ENCODE measurements at regions not wholly inside any gene's neighbourhood (a gene's known extent, or its start where the extent isn't known, plus 50 kb on each side); places are given as distances from the start of the nearest gene placed in this dataset.
"Not testable (repeated sequence)": the region's sequence is repeated elsewhere in the genome, so short reads cannot be mapped to it uniquely, and the experiment has no call there.

- ATAC-seq = peak; percentile 84
- no peak for DNase-seq
Observed at GRCh38 chr12:59405992-59406391, 189.8 kb upstream of the SLC16A7 start.

DNA sequence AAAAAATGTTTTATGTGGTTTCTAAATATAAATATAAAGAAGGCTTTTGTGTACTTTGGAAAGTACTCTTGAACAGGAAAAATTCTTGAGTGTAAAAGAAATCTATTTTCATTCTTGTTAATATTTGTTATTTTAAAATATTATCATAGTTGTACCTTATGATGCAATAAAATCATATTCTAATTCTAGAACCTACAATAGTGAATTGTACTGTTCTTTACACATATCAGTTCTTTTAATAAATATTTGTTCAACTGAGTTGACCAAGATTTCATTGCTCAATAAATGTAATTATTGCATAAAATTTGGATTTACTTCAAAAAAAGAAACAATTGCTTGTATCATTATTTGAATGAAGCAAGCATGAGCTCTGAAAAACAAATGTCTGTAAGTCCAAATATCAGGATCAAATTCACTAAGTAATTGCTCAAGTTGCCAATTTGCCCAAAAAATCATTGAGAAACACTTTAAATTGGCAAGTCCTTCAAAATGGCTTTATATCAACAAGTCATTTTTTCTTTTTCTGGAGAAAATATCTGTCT is 191.6 kb upstream of the SLC16A7 start:
- no peak for ATAC-seq
- no peak for DNase-seq

DNA sequence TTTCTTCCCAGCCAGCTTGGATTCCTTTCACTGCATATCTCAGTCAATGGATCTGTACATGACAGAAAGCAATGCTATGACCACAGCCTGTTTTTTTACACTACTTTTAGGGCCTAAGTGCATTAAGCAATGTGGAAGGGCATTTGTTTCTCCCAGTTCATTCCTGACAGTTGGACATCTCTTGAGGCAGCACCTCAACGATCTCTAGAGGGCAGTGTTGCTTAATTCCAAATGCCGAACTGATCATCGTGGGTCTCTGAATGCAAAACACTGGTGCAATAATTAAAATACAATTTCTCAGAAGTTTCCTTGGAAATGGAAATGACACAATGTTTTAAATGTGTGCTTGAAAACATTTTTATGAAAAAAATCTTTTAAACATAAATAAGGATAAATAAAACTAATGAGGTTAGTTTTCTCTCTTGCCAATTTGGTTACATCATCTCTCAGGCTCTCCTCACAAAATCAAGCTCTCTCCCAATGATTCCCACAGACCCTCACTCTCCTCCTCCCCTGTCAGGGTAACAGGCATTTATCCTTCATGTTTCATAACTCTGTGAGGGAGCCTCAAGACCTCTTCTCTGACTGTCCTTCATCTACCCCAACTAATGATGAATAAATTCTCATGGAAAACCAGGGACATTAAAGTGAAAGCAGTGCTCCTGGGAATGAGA is 192.4 kb upstream of the SLC16A7 start:
- no peak for ATAC-seq
- DNase-seq = peak; percentile 35

DNA sequence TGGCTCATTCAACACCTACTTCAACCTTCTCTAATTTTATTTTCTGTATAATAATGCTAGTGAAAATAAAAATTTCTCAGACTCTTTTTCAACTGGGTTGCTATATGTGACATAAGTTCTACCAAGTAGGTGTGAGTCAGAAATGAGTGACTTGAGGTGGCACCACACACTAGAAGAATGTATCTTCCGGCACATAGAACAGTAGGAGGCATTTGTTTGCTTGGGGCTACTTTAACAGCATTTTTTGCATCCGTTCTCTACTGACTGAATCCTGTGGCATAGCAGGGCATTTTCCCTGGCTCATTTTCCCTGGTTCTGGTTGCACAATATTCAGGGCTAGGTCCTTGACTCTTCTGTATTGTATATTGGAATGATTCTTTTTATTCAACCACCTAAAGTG is 194.0 kb upstream of the SLC16A7 start:
- ATAC-seq = no peak
- no peak for DNase-seq

- ATAC-seq (no peak), DNase-seq (no peak)
Observed at GRCh38 chr12:59398164-59398563, 197.7 kb upstream of the SLC16A7 start.

DNA sequence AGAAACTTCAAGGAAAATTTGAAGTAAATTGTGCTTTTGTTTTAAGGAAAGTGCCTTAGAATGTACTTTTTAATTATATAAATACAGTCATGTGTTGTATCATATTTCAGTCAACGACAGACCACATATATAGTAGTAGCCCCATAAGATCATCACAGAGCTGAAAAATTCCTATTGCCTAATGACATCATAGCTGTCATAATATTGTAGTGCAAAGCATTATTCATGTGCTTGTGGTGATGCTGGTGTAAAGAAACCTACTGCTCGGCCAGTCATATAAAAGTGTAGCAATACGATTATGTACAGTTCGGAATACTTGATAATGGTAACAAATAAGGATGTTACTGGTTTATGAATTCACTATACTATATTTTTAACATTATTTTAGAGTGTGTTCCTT is 198.9 kb upstream of the SLC16A7 start:
- ATAC-seq = no peak
- DNase-seq = no peak

DNA sequence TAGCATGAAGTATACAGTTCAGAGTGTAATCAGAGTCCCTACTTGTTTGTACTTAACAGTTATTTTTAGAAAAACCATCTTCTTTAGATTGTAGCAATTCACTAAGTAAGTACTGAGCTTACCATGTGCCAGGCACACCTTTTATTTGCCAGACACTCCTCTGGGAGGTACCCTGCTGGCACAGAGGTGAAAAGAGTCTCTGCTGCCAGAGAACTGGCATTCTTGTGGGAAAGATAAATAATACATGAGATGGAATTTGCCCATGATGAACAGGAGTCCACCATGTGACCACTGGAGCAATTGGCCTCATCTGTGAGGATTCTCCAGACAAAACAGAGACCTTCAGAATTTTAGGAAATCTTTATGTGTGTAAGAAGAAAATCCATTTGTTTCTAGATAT is 199.3 kb upstream of the SLC16A7 start:
- no peak for ATAC-seq

GRCh38 chr12:59395310-59395709 is 200.5 kb upstream of the SLC16A7 start:
- DNase-seq, ATAC-seq: not testable (repeated sequence)

More for the DNA sequence above, 199.3 kb upstream of the SLC16A7 start:
- DNase-seq = no peak

DNA sequence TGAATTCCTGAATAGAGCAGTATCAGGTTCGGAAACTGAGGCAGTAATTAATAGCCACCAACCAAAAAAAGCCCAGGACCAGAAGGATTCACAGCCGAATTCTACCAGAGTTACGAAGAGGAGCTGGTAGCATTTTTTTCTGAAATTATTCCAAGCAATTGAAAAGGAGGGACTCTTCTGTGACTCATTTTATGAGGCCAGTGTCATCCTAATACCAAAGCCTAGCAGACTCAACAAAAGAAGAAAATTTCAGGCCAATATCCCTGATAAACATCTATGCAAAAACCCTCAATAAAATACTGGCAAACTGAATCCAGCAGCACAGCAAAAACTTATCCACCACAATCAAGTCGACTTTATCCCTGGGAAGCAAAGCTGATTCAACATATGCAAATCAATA is 202.3 kb upstream of the SLC16A7 start:
- no peak for ATAC-seq
- no peak for DNase-seq

DNA sequence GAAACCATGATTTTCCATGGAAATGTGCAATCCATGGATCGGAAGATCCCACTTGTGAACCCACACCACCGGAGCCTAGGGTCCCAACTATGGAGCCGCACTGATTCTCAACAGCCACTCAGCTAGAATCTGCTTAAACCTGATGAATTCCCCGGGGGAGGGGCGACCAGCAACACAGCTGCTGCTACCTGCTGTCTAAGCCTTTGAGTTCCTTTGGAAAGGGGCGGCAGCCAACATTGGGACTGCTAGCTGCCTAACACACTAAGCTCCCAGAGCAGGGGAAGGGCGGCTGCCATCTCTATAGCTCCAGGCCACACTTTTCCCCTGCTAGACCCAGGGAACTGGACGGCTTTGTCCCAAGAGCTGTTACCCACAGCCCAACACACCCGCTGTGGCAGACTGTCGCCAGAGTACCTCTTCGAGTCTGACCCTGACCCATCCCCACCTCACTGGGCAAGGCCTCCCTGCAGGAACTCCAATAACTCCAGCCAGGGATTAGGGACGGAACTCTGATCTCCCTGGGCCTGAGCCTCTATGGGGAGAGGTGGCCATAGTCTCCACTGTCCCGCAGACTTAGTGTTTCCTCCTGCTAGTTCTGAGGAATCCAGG is 205.8 kb upstream of the SLC16A7 start:
- ATAC-seq (no peak), DNase-seq (no peak)

DNA sequence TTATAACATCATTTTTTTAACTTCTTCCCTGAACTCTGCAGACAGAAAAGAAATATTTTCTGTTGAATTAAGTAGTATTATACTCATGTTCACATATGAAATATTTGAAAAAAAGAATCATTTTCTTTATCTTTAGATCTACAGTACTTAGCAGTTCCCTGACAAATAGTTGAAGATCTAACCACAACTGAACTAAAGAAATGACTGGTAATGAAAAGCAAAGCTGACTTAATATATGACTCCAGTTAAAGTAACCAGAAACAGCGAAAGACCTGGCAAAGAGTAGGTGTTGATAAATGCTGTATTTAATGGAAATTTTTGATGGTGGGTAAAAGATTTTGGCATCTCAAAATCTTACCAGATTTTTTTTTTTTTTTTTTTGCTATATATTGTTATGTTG is 207.1 kb upstream of the SLC16A7 start:
- no peak for ATAC-seq
- no peak for DNase-seq

DNA sequence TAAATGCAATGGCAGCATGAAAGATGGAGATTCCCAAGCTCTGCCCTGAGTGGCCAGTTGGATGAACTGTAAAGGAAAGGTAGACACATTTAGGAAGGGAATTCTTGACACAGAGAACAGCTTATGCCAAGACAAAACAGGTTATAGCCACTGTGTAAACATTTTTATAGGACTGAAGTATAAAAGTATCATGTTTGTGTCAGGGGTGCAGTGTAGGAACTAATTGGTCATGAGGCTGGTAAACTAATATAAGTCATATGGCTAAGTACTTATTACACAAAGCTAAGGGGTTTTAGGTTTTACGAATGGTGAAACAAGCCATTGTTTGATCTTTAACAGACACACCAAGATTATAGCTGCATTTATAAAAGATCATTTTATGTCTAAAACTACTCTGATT is 207.7 kb upstream of the SLC16A7 start:
- ATAC-seq = no peak

DNA sequence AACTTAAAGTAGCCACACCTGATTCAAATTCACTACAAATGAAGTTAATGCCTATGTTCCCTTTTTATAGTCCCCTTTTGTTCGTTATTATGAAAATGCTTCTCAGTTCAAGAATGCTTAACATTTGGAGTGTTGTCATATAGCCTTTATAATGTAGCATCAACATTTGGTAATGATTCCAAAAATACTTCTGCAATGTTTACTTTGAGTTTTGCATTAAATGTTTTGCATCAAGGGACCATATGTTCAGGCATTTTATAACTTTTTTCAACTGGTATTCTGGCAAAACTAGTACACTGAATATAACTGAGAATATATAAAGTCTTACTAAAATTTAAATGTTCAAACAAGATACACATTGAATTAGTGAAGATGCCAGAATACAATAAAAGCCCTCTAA is 209.6 kb upstream of the SLC16A7 start:
- no peak for ATAC-seq

More for the DNA sequence above, 207.7 kb upstream of the SLC16A7 start:
- DNase-seq = no peak

DNA sequence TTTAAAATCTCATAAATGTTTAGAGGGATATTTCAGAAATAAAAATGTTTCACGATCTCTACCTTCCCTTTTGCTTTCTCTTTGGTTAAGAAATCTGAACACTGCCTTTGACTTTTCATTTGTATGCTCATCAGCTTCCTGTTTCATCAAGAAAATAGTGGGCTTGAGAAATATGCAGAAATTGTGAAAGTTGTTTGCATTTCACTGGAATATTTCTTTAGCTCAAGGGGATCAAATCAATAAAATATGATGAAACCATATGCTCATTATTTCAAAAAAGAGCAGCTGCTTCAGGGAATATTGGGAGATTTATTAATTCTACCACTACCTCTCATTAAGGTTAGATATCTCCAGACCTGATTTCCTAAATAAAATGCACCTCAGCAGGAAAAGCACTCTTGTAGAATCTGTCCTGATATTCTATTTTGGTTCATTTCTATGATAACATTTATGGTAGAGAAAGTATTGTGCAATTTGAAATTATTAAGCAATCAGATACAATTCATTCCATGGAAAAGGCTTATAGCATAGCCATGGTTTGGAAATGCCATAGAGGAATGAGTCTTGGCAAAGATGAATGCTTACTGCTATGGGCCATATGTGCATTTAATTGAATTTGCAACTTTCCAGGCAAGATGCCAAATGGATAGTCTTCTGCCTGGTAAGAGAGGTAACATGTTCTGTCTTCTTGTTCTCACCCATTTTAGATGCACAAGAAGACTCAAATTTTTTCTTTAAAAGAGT is 212.6 kb upstream of the SLC16A7 start:
- no peak for DNase-seq
- no peak for ATAC-seq

More for the DNA sequence above, 209.6 kb upstream of the SLC16A7 start:
- no peak for DNase-seq

DNA sequence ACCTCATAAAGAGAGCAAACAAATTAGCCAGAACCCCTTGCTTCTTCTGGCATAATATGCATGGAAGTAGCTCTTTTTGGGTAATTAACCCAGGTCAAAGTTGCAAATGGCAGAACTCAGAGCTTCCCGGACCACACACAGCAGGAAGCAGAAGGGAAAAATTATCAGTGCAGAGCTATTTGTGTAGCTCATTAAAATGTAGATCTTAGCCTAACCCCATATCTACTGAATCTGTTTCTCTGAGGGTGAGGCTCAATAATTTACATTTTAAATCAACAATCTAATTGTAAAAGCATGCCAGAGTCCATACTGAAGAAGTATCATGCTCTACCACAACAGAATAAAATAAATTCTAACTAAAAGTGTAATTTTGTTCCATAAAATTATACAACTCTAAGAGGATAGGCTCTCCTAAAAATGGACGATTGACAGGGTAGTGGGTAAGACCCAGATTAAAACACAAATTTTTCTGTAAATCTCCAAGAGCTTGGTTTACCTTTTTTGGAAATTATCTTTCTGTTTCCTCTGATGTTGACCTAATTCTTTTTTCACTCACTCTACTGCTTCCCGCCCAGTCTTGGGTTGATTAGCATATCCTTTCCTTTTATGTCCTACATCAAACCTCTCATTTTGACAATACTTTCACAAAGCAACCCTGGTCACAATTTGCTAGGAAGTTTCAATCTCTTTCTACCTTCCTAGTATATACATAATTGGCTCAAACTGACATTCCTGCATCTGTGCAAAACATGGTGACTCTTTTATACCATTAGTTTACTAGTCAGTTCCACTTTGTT is 213.3 kb upstream of the SLC16A7 start:
- DNase-seq (no peak), ATAC-seq (no peak)

DNA sequence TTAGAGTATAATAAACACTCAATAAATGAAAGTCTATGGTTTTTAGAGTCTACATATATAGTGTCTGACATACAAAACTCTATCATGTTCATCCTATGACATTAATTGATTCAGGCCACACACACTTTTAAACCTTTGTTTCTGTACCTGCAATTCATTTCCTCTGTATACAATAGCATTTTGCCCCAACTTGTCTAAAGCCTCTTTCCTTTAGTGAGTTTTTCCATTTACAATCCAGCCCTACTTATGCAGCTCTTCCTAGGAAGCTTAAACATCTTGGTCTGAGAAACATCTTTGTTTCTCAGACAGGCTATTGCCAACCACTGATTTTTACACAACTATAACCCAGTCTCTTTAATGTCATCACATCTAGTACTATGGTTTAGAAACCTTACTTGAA is 214.7 kb upstream of the SLC16A7 start:
- DNase-seq = no peak
- no peak for ATAC-seq

DNA sequence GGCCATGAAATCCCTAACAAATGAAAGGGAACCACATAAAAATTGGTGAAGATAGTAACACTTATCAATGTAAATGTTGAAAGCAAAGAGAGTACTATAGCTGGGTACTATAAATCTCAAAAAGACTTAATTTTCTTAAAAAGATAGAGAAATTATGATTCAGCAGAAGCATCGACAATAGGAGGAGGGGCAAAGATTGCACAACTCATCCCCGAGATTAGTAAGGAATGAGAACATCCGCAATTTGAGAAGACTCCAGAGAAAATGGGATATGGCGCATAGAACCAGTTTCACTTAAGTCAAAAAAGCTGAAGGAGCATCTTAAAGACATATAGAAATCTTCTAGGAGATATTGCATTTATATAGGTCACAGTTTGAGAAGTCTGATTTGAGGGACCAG is 220.2 kb upstream of the SLC16A7 start:
- ATAC-seq (no peak), DNase-seq (no peak)

DNA sequence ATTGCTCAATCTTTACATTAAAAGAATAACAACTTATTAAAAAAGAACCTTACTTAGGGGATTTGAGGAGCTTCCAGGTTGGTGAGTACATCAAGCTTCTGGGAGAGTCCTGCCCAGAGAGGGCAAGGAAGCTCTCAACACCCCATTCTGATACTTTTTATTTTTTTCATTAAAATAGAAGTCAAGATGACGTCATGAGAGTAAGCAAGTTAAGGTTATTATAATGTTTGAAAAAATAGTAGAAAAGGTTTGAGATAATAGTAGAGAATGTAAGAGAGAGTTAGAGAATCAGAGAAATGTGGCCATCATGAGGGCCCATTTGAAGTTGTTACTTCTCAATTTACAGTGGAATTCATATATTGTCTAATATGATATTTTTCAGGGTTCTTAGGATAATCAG is 221.0 kb upstream of the SLC16A7 start:
- no peak for ATAC-seq
- DNase-seq = no peak

- peak; percentile 7 for DNase-seq
Observed at GRCh38 chr12:59372956-59373355, 222.9 kb upstream of the SLC16A7 start.

GRCh38 chr12:59370933-59371332 is 224.9 kb upstream of the SLC16A7 start:
- DNase-seq (no peak), ATAC-seq (no peak)

More at GRCh38 chr12:59372956-59373355, 222.9 kb upstream of the SLC16A7 start:
- no peak for ATAC-seq

DNA sequence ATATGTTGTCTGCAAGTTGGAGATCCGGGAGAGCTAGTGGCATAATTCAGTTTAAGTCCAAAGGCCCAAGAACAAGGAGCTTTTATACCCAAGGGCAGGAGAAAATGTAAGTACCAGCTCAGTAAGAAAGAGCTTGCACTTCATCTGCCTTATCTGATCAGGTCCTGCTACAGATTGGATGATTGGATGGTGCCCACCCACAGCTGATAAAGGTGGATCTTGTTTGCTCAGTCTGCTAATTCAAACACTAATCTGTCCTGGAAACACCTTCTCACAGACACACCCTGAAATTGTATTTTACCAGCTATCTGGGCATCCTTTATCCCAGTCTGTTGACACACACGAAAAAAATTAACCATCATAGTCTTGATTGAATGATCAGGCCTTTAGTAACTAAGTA is 230.7 kb upstream of the SLC16A7 start:
- ATAC-seq (no peak), DNase-seq (no peak)

DNA sequence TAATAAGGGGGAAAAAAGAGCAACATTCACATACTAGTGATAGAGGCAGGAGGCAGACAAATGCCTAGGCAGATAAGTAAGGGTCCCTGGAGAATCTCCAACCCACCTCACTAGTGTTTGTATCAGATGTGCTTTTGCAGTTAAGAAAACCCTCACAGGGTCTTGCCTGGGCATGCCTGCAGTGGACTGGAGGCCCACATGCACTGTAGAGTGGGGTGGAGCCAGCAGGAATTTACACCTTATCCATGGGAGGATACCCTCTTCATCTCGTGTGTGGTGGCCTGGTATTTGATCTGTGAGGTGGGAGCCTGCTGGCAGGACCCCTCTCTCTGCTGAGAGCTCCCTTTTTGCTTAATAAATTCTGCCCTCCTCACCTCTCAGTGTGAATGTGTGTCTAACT is 238.0 kb upstream of the SLC16A7 start:
- ATAC-seq = no peak
- no peak for DNase-seq

Data from stimulated activated naive CD8-positive, alpha-beta T cell treated with anti-CD3 and anti-CD28 coated beads, Interleukin-15, Interleukin-2, amounts not matched to agents 100 U/mL and 50 U/mL, for 24 hours (primary cell).